Vagina (tissue), 2 donors: ENCODE measurements at regions not wholly inside any gene's neighbourhood (a gene's known extent, or its start where the extent isn't known, plus 50 kb on each side); places are given as distances from the start of the nearest gene placed in this dataset.

Experiments used
- CTCF ChIP-seq, 3 experiments: fragments of 450-650 bp in 2 of 3; fragments of 200-600 bp in 1 of 3; sonication (generic) in 1 of 3; IDR thresholded peaks; one replicate each; pipeline ENCODE4 v1.5.1; 2017 to 2019; ENCODE audit warnings: antibody characterized with exemption in 3 of 3, mild to moderate bottlenecking in 2 of 3, moderate library complexity in 2 of 3
- POLR2A ChIP-seq, 2 donors: fragments of 450-650 bp; IDR thresholded peaks; one replicate each; pipeline ENCODE4 v1.6.1; 2017; ENCODE audit warnings: antibody characterized with exemption in 2 of 2, mild to moderate bottlenecking in 2 of 2, moderate library complexity in 2 of 2
- POLR2AphosphoS5 ChIP-seq, 2 donors: sonication (generic); formaldehyde crosslinking; IDR thresholded peaks; one replicate each; pipeline ENCODE4 v1.9.0; 2017; ENCODE audit warnings: antibody characterized with exemption in 2 of 2, mild to moderate bottlenecking in 2 of 2, low read depth in 1 of 2; ENCODE audit not compliant: insufficient read depth in 1 of 2

GRCh38 chr10:35870665-35871310, 228.7 kb upstream of the FZD8 start:
- TF ChIP-seq POLR2A (IDR thresholded peaks at IDR 0.05): no peak
- TF ChIP-seq CTCF (IDR thresholded peaks at IDR 0.05): no peak
- no peak for TF ChIP-seq POLR2AphosphoS5 (IDR thresholded peaks at IDR 0.05; ENCODE audit: insufficient read depth in 1 of 2, low read depth in 1 of 2)
